Caco-2 (cell line): ENCODE measurements at regions not wholly inside any gene's neighbourhood (a gene's known extent, or its start where the extent isn't known, plus 50 kb on each side); places are given as distances from the start of the nearest gene placed in this dataset.

ENCODE experiments used
- BruUV-seq: library from RNA; stranded (reverse); fragments of 400-500 nt; replicated peaks from 2 replicates; lab custom pipeline; 2021; lab: Mats Ljungman, UMichigan
- CTCF ChIA-PET: fragments of 300-600 bp; sonication (Branson Sonifier 250); formaldehyde crosslinking; loops from one replicate; lab custom pipeline; 2022; ENCODE audit warnings: antibody characterized with exemption; lab: Charles Lee
- POLR2A ChIA-PET: fragments of 300-600 bp; sonication (Branson Sonifier 250); formaldehyde crosslinking; loops from one replicate; lab custom pipeline; 2022; ENCODE audit warnings: antibody characterized with exemption; lab: Charles Lee
- DNase-seq, 2 experiments: peaks; one replicate each; pipeline versions ENCODE4 v3.0.0 to v3.0.0-alpha.2; 2020 to 2022
- H3K27me3 ChIP-seq: replicated peaks from 2 replicates; pipeline ENCODE4 v1.6.0; 2011; ENCODE audit warnings: low read length; ENCODE audit not compliant: control insufficient read depth, insufficient read depth
- H3K36me3 ChIP-seq: 2 replicates; pipeline ENCODE4 v1.5.1; 2011; ENCODE audit warnings: low read length; ENCODE audit not compliant: control insufficient read depth, insufficient read depth
- H3K4me1 ChIP-seq: fragments of 250-450 bp; sonication (Bioruptor Pico); 2 replicates; pipeline ENCODE4 v1.5.1; 2020; ENCODE audit warnings: mild to moderate bottlenecking
- H3K4me3 ChIP-seq: 2 replicates; pipeline ENCODE4 v1.5.1; 2011; ENCODE audit warnings: low read depth, mild to moderate bottlenecking, control low read depth, low read length
- H3K9me3 ChIP-seq: fragments of 250-450 bp; sonication (Bioruptor Pico); 2 replicates; pipeline ENCODE4 v1.5.1; 2020; ENCODE audit warnings: mild to moderate bottlenecking, moderate library complexity
- H3K27ac Mint-ChIP-seq: one replicate; pipeline ENCODE4 v1.8.0; 2022; ENCODE audit warnings: mixed read lengths; ENCODE audit not compliant: unreplicated experiment
- H3K27me3 Mint-ChIP-seq: one replicate; pipeline ENCODE4 v1.8.0; 2022; ENCODE audit warnings: mixed read lengths; ENCODE audit not compliant: insufficient read depth, unreplicated experiment
- H3K36me3 Mint-ChIP-seq: one replicate; pipeline ENCODE4 v1.8.0; 2022; ENCODE audit warnings: mild to moderate bottlenecking, mixed read lengths; ENCODE audit not compliant: insufficient read depth, unreplicated experiment
- H3K4me1 Mint-ChIP-seq: one replicate; pipeline ENCODE4 v1.8.0; 2022; ENCODE audit warnings: low read depth, mixed read lengths; ENCODE audit not compliant: unreplicated experiment
- H3K4me3 Mint-ChIP-seq: one replicate; pipeline ENCODE4 v1.8.0; 2022; ENCODE audit warnings: mild to moderate bottlenecking, moderate library complexity, mixed read lengths; ENCODE audit not compliant: unreplicated experiment
- H3K9me3 Mint-ChIP-seq: one replicate; pipeline ENCODE4 v1.8.0; 2022; ENCODE audit warnings: mixed read lengths; ENCODE audit not compliant: unreplicated experiment
- CTCF ChIP-seq, 2 experiments: fragments of 200-600 bp in 1 of 2; IDR thresholded peaks; 1 replicate in 1 of 2; 2 replicates in 1 of 2; pipeline versions ENCODE4 v1.5.1 to v1.8.0; 2011 to 2022; ENCODE audit warnings: antibody characterized with exemption in 1 of 2, control low read depth in 1 of 2, inconsistent platforms in 1 of 2, low read depth in 1 of 2, low read length in 1 of 2, mild to moderate bottlenecking in 1 of 2, moderate library complexity in 1 of 2; ENCODE audit not compliant: insufficient read depth in 1 of 2, severe bottlenecking in 1 of 2, unreplicated experiment in 1 of 2
- intact Hi-C: fragments of 100-400 bp; cut with micrococcal nuclease; formaldehyde crosslinking; loops from one replicate; pipeline ENCODE4 v1.10.0; 2022; ENCODE audit not compliant: unreplicated experiment

GRCh38 chr21:35754583-35754982 is 305.7 kb downstream of the SETD4 start:
- no TSS peak for BruUV-seq

GRCh38 chr21:35753308-35753707 is 307.0 kb downstream of the SETD4 start:
- 0 out of 2 replicates have a peak, but pooled peaks cover 4% of the 10 kb centered on the region for H3K9me3 ChIP-seq
- intact Hi-C loops: no loop called here
- H3K27ac Mint-ChIP-seq: no peak overlapping the region
- no peaks in the 10 kb centered on the region for H3K9me3 Mint-ChIP-seq
- DNase-seq: no peak
- TF ChIP-seq CTCF (IDR thresholded peaks at IDR 0.05; ENCODE audit: insufficient read depth in 1 of 2, low read depth in 1 of 2, low read length in 1 of 2, severe bottlenecking in 1 of 2, unreplicated experiment in 1 of 2): no peak
- peaks cover 13% of the 10 kb centered on the region for H3K27me3 Mint-ChIP-seq
- ChIA-PET CTCF (no interaction called here), POLR2A (no interaction called here)
- H3K4me1 Mint-ChIP-seq: no peaks in the 10 kb centered on the region
- H3K4me1 ChIP-seq: no peaks in the 10 kb centered on the region
- no peak overlapping the region for H3K4me3 ChIP-seq
- H3K36me3 ChIP-seq: no peaks in the 10 kb centered on the region
- no TSS peak for BruUV-seq
- no peaks in the 10 kb centered on the region for H3K27me3 ChIP-seq
- no peaks in the 10 kb centered on the region for H3K36me3 Mint-ChIP-seq
- no peak overlapping the region for H3K4me3 Mint-ChIP-seq

More at GRCh38 chr21:35754583-35754982, 305.7 kb downstream of the SETD4 start:
- Histone ChIP-seq H3K4me1 (no peaks in the 10 kb centered on the region), H3K4me3 (no peak overlapping the region), H3K9me3 (0 out of 2 replicates have a peak, but pooled peaks cover 4% of the 10 kb centered on the region), H3K27me3 (no peaks in the 10 kb centered on the region), H3K36me3 (no peaks in the 10 kb centered on the region)
- Mint-ChIP-seq H3K4me1 (no peaks in the 10 kb centered on the region), H3K27ac (no peak overlapping the region), H3K27me3 (peaks cover 22% of the 10 kb centered on the region), H3K4me3 (no peak overlapping the region), H3K9me3 (no peaks in the 10 kb centered on the region), H3K36me3 (no peaks in the 10 kb centered on the region)
- no peak for DNase-seq
- ChIA-PET POLR2A (no interaction called here), CTCF (no interaction called here)
- intact Hi-C loops: no loop called here
- TF ChIP-seq CTCF (IDR thresholded peaks at IDR 0.05; ENCODE audit: insufficient read depth in 1 of 2, low read depth in 1 of 2, low read length in 1 of 2, severe bottlenecking in 1 of 2, unreplicated experiment in 1 of 2): no peak

- Mint-ChIP-seq H3K4me1 (no peaks in the 10 kb centered on the region), H3K4me3 (no peak overlapping the region), H3K36me3 (no peaks in the 10 kb centered on the region), H3K27me3 (peaks cover 15% of the 10 kb centered on the region), H3K27ac (no peak overlapping the region), H3K9me3 (no peaks in the 10 kb centered on the region)
- CTCF ChIA-PET: no interaction called here
- Histone ChIP-seq H3K4me3 (no peak overlapping the region), H3K4me1 (no peaks in the 10 kb centered on the region), H3K36me3 (no peaks in the 10 kb centered on the region), H3K27me3 (no peaks in the 10 kb centered on the region), H3K9me3 (0 out of 2 replicates have a peak, but pooled peaks cover 4% of the 10 kb centered on the region)
- BruUV-seq: no TSS peak
- intact Hi-C loops: no loop called here
- no peak for DNase-seq
- POLR2A ChIA-PET: no interaction called here
- no peak for TF ChIP-seq CTCF (IDR thresholded peaks at IDR 0.05; ENCODE audit: insufficient read depth in 1 of 2, low read depth in 1 of 2, low read length in 1 of 2, severe bottlenecking in 1 of 2, unreplicated experiment in 1 of 2)
Measured at GRCh38 chr21:35751171-35751570, 309.2 kb downstream of the SETD4 start.
